ENCODE measurements at regions not wholly inside any gene's neighbourhood (a gene's known extent, or its start where the extent isn't known, plus 50 kb on each side); places are given as distances from the start of the nearest gene placed in this dataset.

- Histone ChIP-seq H3K9me2 (replicated peaks; ENCODE audit: control insufficient read depth, low read length) (no peaks in the 10 kb centered on the region), H3K36me3 (ENCODE audit: control insufficient read depth, low read length) (no peaks in the 10 kb centered on the region), H3K79me2 (ENCODE audit: control insufficient read depth, low read length) (no peaks in the 10 kb centered on the region), H3F3A (ENCODE audit: control insufficient read depth, insufficient read depth) (no peaks in the 10 kb centered on the region), H3K4me3 (ENCODE audit: low read length) (no peak overlapping the region), H4K20me1 (ENCODE audit: control insufficient read depth, insufficient read depth, low read depth, low read length) (no peaks in the 10 kb centered on the region), H3K4me1 (ENCODE audit: control insufficient read depth, low read length) (no peaks in the 10 kb centered on the region), H3K9me3 (ENCODE audit: control insufficient read depth, insufficient read depth, low read length) (peaks cover 4% of the 10 kb centered on the region), H3K27ac (ENCODE audit: low read depth, low read length) (no peak overlapping the region), H3K27me3 (ENCODE audit: control insufficient read depth, low read length) (no peaks in the 10 kb centered on the region), H3K4me2 (ENCODE audit: low read length) (no peak overlapping the region)
- TF ChIP-seq EZH2phosphoT487 (IDR thresholded peaks at IDR 0.05; ENCODE audit: borderline replicate concordance, low read length) (no peak), CTCF (IDR thresholded peaks at IDR 0.05; ENCODE audit: low read depth, low read length, poor library complexity, severe bottlenecking) (no peak)
These were observed 109.1 kb downstream of the NEDD1 start for GRCh38 chr12:97016163-97016562.

GRCh38 chr12:97017213-97017612 lies 110.2 kb downstream of the NEDD1 start:
- no peaks in the 10 kb centered on the region for H3K36me3 ChIP-seq (ENCODE audit: control insufficient read depth, low read length)
- H3K4me3 ChIP-seq (ENCODE audit: low read length), result no peak overlapping the region
- no peaks in the 10 kb centered on the region for H3K9me2 ChIP-seq (replicated peaks; ENCODE audit: control insufficient read depth, low read length)
- no peaks in the 10 kb centered on the region for H3K4me1 ChIP-seq (ENCODE audit: control insufficient read depth, low read length)
- H3K79me2 ChIP-seq (ENCODE audit: control insufficient read depth, low read length), result no peaks in the 10 kb centered on the region
- no peaks in the 10 kb centered on the region for H4K20me1 ChIP-seq (ENCODE audit: control insufficient read depth, insufficient read depth, low read depth, low read length)
- no peaks in the 10 kb centered on the region for H3F3A ChIP-seq (ENCODE audit: control insufficient read depth, insufficient read depth)
- no peak overlapping the region for H3K27ac ChIP-seq (ENCODE audit: low read depth, low read length)
- TF ChIP-seq CTCF (IDR thresholded peaks at IDR 0.05; ENCODE audit: low read depth, low read length, poor library complexity, severe bottlenecking), result no peak
- TF ChIP-seq EZH2phosphoT487 (IDR thresholded peaks at IDR 0.05; ENCODE audit: borderline replicate concordance, low read length), result no peak
- H3K27me3 ChIP-seq (ENCODE audit: control insufficient read depth, low read length), result no peaks in the 10 kb centered on the region
- H3K4me2 ChIP-seq (ENCODE audit: low read length), result no peak overlapping the region
- H3K9me3 ChIP-seq (ENCODE audit: control insufficient read depth, insufficient read depth, low read length), result peaks cover 4% of the 10 kb centered on the region

GRCh38 chr12:97022536-97023230 lies 115.6 kb downstream of the NEDD1 start:
- no peaks in the 10 kb centered on the region for H3K36me3 ChIP-seq (ENCODE audit: control insufficient read depth, low read length)
- TF ChIP-seq CTCF (IDR thresholded peaks at IDR 0.05; ENCODE audit: low read depth, low read length, poor library complexity, severe bottlenecking) (no peak), EZH2phosphoT487 (IDR thresholded peaks at IDR 0.05; ENCODE audit: borderline replicate concordance, low read length) (no peak)
- no peaks in the 10 kb centered on the region for H3K9me2 ChIP-seq (replicated peaks; ENCODE audit: control insufficient read depth, low read length)
- no peaks in the 10 kb centered on the region for H3K27me3 ChIP-seq (ENCODE audit: control insufficient read depth, low read length)
- H3K9me3 ChIP-seq (ENCODE audit: control insufficient read depth, insufficient read depth, low read length), result no peaks in the 10 kb centered on the region
- H4K20me1 ChIP-seq (ENCODE audit: control insufficient read depth, insufficient read depth, low read depth, low read length), result no peaks in the 10 kb centered on the region
- no peaks in the 10 kb centered on the region for H3F3A ChIP-seq (ENCODE audit: control insufficient read depth, insufficient read depth)
- H3K27ac ChIP-seq (ENCODE audit: low read depth, low read length), result no peak overlapping the region
- H3K4me3 ChIP-seq (ENCODE audit: low read length), result no peak overlapping the region
- no peaks in the 10 kb centered on the region for H3K4me1 ChIP-seq (ENCODE audit: control insufficient read depth, low read length)
- no peak overlapping the region for H3K4me2 ChIP-seq (ENCODE audit: low read length)
- no peaks in the 10 kb centered on the region for H3K79me2 ChIP-seq (ENCODE audit: control insufficient read depth, low read length)

Data from DOHH2 (cell line).